Esophagus muscularis mucosa (tissue), 4 donors: ENCODE measurements at regions not wholly inside any gene's neighbourhood (a gene's known extent, or its start where the extent isn't known, plus 50 kb on each side); places are given as distances from the start of the nearest gene placed in this dataset.

Source experiments
- DNase-seq: peaks from one replicate; pipeline ENCODE4 v3.0.0-alpha.2; 2017; ENCODE audit errors: extremely low spot score
- H3K27ac ChIP-seq, 4 donors: fragments of 200-600 bp; sonication (generic); replicated peaks in 1 of 4; 1 replicate in 3 of 4; 2 replicates in 1 of 4; pipeline ENCODE4 v1.5.1; 2016 to 2019; ENCODE audit warnings: mild to moderate bottlenecking in 1 of 4
- H3K27me3 ChIP-seq, 4 donors: fragments of 200-600 bp; sonication (generic); one replicate each; pipeline versions ENCODE4 v1.5.1 to v1.6.0; 2016 to 2019
- H3K36me3 ChIP-seq, 4 donors: fragments of 200-600 bp; sonication (generic); one replicate each; pipeline ENCODE4 v1.5.1; 2016 to 2019
- H3K4me1 ChIP-seq, 4 donors: fragments of 200-600 bp; sonication (generic); one replicate each; pipeline ENCODE4 v1.5.1; 2016 to 2019
- H3K4me3 ChIP-seq, 4 donors: fragments of 200-600 bp; sonication (generic); 1 replicate in 2 of 4; 2 replicates in 2 of 4; pipeline ENCODE4 v1.5.1; 2016 to 2019; ENCODE audit warnings: mild to moderate bottlenecking in 4 of 4, moderate library complexity in 1 of 4
- H3K9me3 ChIP-seq, 4 donors: fragments of 200-600 bp; sonication (generic); 1 replicate in 3 of 4; 2 replicates in 1 of 4; pipeline ENCODE4 v1.5.1; 2016 to 2019
- CTCF ChIP-seq, 3 experiments: fragments of 200-600 bp in 2 of 3; fragments of 450-650 bp in 1 of 3; sonication (generic) in 2 of 3; IDR thresholded peaks; one replicate each; pipeline ENCODE4 v1.5.1; 2017 to 2019; ENCODE audit warnings: antibody characterized with exemption in 3 of 3, mild to moderate bottlenecking in 2 of 3, moderate library complexity in 1 of 3
- EP300 ChIP-seq: sonication (generic); formaldehyde crosslinking; IDR thresholded peaks from one replicate; pipeline ENCODE4 v1.6.1; 2017; ENCODE audit warnings: antibody characterized with exemption
- POLR2A ChIP-seq: fragments of 450-650 bp; IDR thresholded peaks from one replicate; pipeline ENCODE4 v1.6.1; 2017; ENCODE audit warnings: antibody characterized with exemption, moderate library complexity, mild to moderate bottlenecking, low read depth
- POLR2AphosphoS5 ChIP-seq, 2 donors: sonication (generic); formaldehyde crosslinking; IDR thresholded peaks; one replicate each; pipeline ENCODE4 v1.6.1; 2017; ENCODE audit warnings: antibody characterized with exemption in 2 of 2
- WGBS: methylation state at CpG from one replicate; pipeline ENCODE4 v1.1.5; 2018; 5-methylcytosine and 5-hydroxymethylcytosine counted together
- intact Hi-C: fragments of 100-400 bp; cut with DNase I; formaldehyde crosslinking; loops from one replicate; pipeline ENCODE4 v1.15.1; 2023

GRCh38 chr12:130222519-130223218 is 60.4 kb downstream of the FZD10 start:
- 51% methylated on average over 22 of the region's 23 CpGs for WGBS
- H3K27me3 ChIP-seq: peaks cover 0 to 65% (median 0%) of the 10 kb centered on the region in 4 donors

GRCh38 chr12:130223767-130224244 is 61.5 kb downstream of the FZD10 start:
- no peaks in the 10 kb centered on the region for H3K36me3 ChIP-seq
- no peak for TF ChIP-seq CTCF (IDR thresholded peaks at IDR 0.05)
- TF ChIP-seq EP300: no peak
- no peak for TF ChIP-seq POLR2A
- no peak for TF ChIP-seq POLR2AphosphoS5 (IDR thresholded peaks at IDR 0.05)
- H3K4me3 ChIP-seq: no peak overlapping the region
- 87% methylated on average over 6 of the region's 6 CpGs for WGBS
- peaks cover 0 to 20% (median 0%) of the 10 kb centered on the region in 4 donors for H3K9me3 ChIP-seq
- no peak for DNase-seq
- intact Hi-C loops: no loop called here
- no peaks in the 10 kb centered on the region for H3K4me1 ChIP-seq
- H3K27ac ChIP-seq: no peak overlapping the region
- peaks cover 0 to 67% (median 0%) of the 10 kb centered on the region in 4 donors for H3K27me3 ChIP-seq

More at GRCh38 chr12:130222519-130223218, 60.4 kb downstream of the FZD10 start:
- no peak for DNase-seq
- H3K9me3 ChIP-seq: peaks cover 0 to 13% (median 0%) of the 10 kb centered on the region in 4 donors
- no peaks in the 10 kb centered on the region for H3K4me1 ChIP-seq
- H3K27ac ChIP-seq: no peak overlapping the region
- TF ChIP-seq CTCF (IDR thresholded peaks at IDR 0.05) (no peak), POLR2AphosphoS5 (IDR thresholded peaks at IDR 0.05) (no peak), POLR2A (no peak), EP300 (no peak)
- intact Hi-C loops: no loop called here
- H3K4me3 ChIP-seq: no peak overlapping the region
- no peaks in the 10 kb centered on the region for H3K36me3 ChIP-seq

GRCh38 chr12:130224613-130225012 is 62.3 kb downstream of the FZD10 start:
- no peak overlapping the region for H3K4me3 ChIP-seq
- no peak for DNase-seq
- H3K4me1 ChIP-seq: no peaks in the 10 kb centered on the region
- intact Hi-C loops: no loop called here
- H3K9me3 ChIP-seq: peaks cover 0 to 27% (median 0%) of the 10 kb centered on the region in 4 donors
- H3K36me3 ChIP-seq: no peaks in the 10 kb centered on the region
- peaks cover 0 to 64% (median 0%) of the 10 kb centered on the region in 4 donors for H3K27me3 ChIP-seq
- WGBS: 73% methylated on average over 14 of the region's 14 CpGs
- TF ChIP-seq EP300 (no peak), POLR2A (no peak), CTCF (IDR thresholded peaks at IDR 0.05) (no peak), POLR2AphosphoS5 (IDR thresholded peaks at IDR 0.05) (no peak)
- no peak overlapping the region for H3K27ac ChIP-seq

- peaks cover 0 to 58% (median 0%) of the 10 kb centered on the region in 4 donors for H3K27me3 ChIP-seq
- H3K36me3 ChIP-seq: no peaks in the 10 kb centered on the region
- no peak overlapping the region for H3K4me3 ChIP-seq
- TF ChIP-seq POLR2A (no peak), POLR2AphosphoS5 (IDR thresholded peaks at IDR 0.05) (no peak), EP300 (no peak), CTCF (IDR thresholded peaks at IDR 0.05) (no peak)
- H3K4me1 ChIP-seq: no peaks in the 10 kb centered on the region
- no peak overlapping the region for H3K27ac ChIP-seq
- no peak for DNase-seq
- peaks cover 0 to 27% (median 0%) of the 10 kb centered on the region in 4 donors for H3K9me3 ChIP-seq
- intact Hi-C loops: no loop called here
- WGBS: 65% methylated on average over 3 of the region's 6 CpGs
These were observed 63.1 kb downstream of the FZD10 start for GRCh38 chr12:130225347-130225746.
